M059J (cell line): ENCODE measurements at regions not wholly inside any gene's neighbourhood (a gene's known extent, or its start where the extent isn't known, plus 50 kb on each side); places are given as distances from the start of the nearest gene placed in this dataset.

Experiments
- DNase-seq: peaks from one replicate; pipeline ENCODE4 v3.0.0-alpha.2; 2012; ENCODE audit warnings: low read depth

- no peak for DNase-seq
Measured at GRCh38 chr13:63010072-63010658, 1594.5 kb upstream of the PCDH20 start.

- no peak for DNase-seq
Measured at GRCh38 chr13:63005625-63006024, 1590.0 kb upstream of the PCDH20 start.

- DNase-seq: no peak
Measured at GRCh38 chr13:62997696-62998095, 1582.0 kb upstream of the PCDH20 start.

- peak; percentile 25 for DNase-seq
Measured at GRCh38 chr13:62997038-62997599, 1581.5 kb upstream of the PCDH20 start.

GRCh38 chr13:62973804-62974203 is 1558.2 kb upstream of the PCDH20 start:
- no peak for DNase-seq

- no peak for DNase-seq
Measured at GRCh38 chr13:62964522-62964921, 1548.9 kb upstream of the PCDH20 start.

GRCh38 chr13:62960723-62961122 is 1545.1 kb upstream of the PCDH20 start:
- no peak for DNase-seq

GRCh38 chr13:62933809-62934208 is 1518.2 kb upstream of the PCDH20 start:
- DNase-seq: no peak

- DNase-seq: peak; percentile 1
Measured at GRCh38 chr13:62932256-62932883, 1516.7 kb upstream of the PCDH20 start.

- DNase-seq: peak; percentile 9
Measured at GRCh38 chr13:62931853-62932252, 1516.2 kb upstream of the PCDH20 start.

GRCh38 chr13:62924395-62924794 is 1508.7 kb upstream of the PCDH20 start:
- no peak for DNase-seq

- DNase-seq: no peak
Measured at GRCh38 chr13:62920159-62920558, 1504.5 kb upstream of the PCDH20 start.

GRCh38 chr13:62919491-62919890 is 1503.8 kb upstream of the PCDH20 start:
- DNase-seq: no peak

- DNase-seq: no peak
Measured at GRCh38 chr13:62910541-62911060, 1495.0 kb upstream of the PCDH20 start.

- DNase-seq: no peak
Measured at GRCh38 chr13:62908321-62908720, 1492.7 kb upstream of the PCDH20 start.

GRCh38 chr13:62906896-62907295 is 1491.2 kb upstream of the PCDH20 start:
- no peak for DNase-seq

GRCh38 chr13:62906469-62906868 is 1490.8 kb upstream of the PCDH20 start:
- no peak for DNase-seq

GRCh38 chr13:62887046-62887445 is 1471.4 kb upstream of the PCDH20 start:
- DNase-seq: no peak

- peak; percentile 22 for DNase-seq
Measured at GRCh38 chr13:62879071-62879470, 1463.4 kb upstream of the PCDH20 start.

- DNase-seq: peak; percentile 3
Measured at GRCh38 chr13:62875118-62875640, 1459.5 kb upstream of the PCDH20 start.

GRCh38 chr13:62850331-62850730 is 1434.7 kb upstream of the PCDH20 start:
- DNase-seq: no peak

GRCh38 chr13:62847520-62847919 is 1431.9 kb upstream of the PCDH20 start:
- no peak for DNase-seq

- DNase-seq: no peak
Measured at GRCh38 chr13:62846302-62846701, 1430.7 kb upstream of the PCDH20 start.
